IPS-NIHi7 (cell line): ENCODE measurements at regions not wholly inside any gene's neighbourhood (a gene's known extent, or its start where the extent isn't known, plus 50 kb on each side); places are given as distances from the start of the nearest gene placed in this dataset.
A peak's percentile ranks its signal among the peaks of the same experiment; 100 is the strongest.

Source experiments
- DNase-seq: peaks from one replicate; pipeline ENCODE4 v3.0.0; 2012; ENCODE audit warnings: mixed read lengths; ENCODE audit errors: extremely low spot score

DNA sequence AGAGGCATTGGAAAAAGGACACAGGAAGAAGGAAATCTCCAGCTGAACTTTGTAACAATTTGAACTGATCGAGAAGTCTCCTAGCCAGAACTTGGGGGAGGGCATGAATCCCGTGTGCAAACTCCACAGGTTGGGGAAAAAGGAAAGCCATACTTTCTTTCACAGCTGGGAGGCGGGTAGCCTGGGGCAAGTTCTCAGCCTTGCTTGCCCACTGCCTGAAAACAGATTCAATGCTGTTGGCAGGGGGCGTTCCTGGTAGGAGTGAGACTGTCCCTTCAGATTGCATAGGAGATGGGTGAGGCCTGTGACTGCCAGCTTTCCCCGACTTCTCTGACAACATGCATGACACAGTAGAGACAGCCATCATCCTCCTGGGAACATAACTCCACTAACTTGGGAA, 289.1 kb upstream of the PHF14 start:
- no peak for DNase-seq

DNA sequence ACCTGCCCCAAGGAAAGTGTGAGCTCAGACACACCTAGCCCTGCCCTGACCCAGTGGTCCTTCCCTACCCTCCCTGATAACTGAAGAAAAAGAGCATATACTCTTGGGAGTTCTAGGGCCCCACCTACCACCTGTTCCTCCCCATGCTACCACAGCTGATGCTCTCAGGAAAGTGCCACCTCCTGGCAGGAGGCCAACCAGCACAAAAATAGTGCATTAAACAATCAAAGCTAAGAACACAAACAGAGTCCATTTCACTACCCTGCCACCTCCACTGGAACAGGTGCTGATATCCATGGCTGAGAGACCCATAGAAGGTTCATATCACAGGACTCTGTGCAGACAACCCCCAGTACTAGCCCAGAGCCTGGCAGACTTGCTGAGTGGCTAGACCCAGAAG, 288.6 kb upstream of the PHF14 start:
- DNase-seq: no peak

DNA sequence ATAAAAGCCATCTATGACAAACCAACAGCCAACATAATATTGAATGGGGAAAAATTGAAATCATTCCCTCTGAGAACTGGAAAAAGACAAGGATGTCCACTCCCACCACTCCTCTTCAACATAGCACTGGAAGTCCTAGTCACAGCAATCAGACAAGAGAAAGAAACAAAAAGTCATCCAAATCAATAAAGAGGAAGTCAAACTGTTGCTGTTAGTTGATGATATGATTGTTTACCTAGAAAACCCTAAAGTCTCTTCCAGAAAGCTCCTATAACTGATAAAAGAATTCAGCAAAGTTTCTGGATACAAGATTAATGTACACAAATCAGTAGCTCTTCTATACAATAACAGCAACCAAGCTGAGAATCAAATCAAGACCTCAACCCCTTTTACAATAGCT, 285.1 kb upstream of the PHF14 start:
- DNase-seq: no peak

DNA sequence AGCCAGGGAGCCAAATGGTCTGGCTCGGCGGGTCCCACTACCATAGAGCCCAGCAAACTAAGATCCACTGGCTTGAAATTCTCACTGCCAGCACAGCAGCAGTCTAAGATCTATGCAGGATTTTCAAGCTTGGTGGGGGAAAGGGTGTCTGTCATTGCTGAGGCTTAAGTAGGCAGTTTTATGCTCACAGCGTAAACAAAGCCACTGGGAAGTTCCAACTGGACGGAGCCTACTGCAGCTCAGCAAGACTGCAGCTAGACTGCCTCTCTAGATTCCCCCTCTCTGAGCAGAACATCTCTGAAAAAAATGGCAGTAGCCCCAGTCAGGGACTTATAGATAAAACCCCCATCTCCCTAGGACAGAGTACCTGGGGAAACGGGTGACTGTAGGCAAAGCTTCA, 277.6 kb upstream of the PHF14 start:
- DNase-seq: no peak

DNA sequence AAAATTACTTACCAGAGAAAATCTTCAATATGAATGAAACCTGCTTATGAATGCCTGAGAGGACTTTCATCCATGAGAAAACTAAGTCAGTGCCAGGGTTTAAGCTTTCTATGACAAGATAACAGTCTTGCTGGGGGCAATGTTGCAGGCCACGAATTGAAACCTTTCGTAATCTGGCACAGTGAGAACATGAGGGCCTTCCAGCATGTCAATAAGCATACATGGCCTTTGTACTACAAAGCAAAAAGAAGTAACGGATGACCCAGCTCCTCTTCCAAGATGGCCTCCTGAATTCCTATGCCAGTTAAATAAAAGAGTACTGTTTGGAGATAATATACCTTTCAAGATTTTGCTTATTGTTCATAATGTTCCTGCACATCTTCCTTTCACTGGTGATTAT, 270.6 kb upstream of the PHF14 start:
- DNase-seq: no peak

DNA sequence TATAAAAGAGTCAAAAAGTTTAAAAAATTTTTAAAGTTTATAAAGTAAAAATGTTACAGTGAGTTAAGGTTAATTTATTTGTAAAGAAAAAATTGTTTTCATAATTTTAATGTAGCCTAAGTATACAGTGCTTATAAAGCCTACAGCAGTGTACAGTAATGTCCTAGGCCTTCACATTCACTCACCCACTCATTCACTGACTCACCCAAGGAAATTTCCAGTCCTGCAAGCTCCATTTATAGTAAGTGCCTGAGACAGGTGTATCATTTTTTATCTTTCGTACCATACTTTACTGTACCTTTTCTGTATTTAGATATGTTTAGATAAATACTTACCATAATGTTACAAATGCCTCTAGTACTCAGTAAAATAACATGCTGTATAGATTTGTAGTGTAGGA, 269.7 kb upstream of the PHF14 start:
- no peak for DNase-seq

DNA sequence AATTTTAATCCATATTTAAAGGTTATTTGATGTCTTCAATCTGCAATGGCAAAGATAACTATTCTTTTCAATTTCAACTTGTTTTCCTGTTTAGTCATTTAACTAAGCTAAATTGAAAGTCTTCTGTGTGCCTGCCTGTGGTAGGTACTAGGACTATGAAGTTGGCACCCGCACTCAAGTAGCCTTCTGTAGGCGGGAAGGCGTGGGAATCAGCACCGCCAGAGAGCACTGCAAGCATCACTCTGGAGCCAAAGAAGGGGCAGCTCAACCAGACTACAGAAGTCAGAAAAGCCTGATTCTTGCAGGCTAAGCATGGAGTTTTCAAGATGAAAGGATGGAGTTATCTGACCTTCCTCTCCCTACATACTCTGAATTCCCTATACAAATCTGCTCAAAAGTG, 269.0 kb upstream of the PHF14 start:
- no peak for DNase-seq

DNA sequence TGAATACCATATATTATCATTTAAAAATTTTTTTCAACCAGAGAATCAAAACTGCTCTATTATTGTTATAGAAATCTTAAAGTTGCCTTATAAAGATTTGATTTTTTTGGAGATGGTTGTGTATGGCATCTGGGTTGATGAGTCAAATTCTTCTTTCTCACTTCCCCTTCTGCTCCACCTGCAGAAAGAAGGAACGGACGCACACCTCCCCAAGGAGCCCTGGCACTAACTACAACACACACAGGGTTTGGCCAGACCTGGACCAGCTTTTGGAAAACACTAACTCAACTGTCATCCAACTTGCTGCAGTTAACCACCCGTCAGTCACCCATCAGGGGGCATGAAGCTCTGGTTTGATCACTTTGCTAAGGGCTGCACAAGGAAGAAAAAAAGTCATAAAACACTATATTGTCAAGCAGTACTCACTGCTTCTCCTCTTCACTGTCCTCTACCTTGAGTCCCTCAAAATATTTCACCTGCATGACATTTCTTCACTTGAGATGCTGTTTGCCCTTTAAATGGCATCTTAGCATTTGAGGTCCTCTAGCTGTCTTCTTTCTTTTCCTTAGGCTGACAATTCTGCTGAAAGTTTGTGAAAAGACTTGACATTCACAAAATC, 266.7 kb upstream of the PHF14 start:
- no peak for DNase-seq

DNA sequence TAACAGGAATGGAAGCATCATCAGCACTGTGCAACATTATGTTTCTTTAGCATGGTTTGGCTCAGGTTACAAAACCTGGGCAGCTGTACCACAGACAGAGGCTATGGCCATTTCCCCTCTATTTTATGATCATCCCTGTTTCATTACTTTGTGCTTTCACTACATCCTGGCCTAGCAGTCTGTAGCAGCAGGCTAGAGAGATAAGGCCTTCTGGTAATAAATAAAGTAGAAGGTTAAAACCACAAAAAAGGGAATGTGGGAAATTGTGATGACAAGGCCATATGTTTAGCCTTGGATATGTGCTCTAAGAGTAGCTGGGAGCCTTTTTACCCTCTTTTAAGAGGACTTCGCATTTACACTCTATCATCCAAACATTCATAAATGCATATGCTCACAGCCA, 266.2 kb upstream of the PHF14 start:
- DNase-seq: no peak

DNA sequence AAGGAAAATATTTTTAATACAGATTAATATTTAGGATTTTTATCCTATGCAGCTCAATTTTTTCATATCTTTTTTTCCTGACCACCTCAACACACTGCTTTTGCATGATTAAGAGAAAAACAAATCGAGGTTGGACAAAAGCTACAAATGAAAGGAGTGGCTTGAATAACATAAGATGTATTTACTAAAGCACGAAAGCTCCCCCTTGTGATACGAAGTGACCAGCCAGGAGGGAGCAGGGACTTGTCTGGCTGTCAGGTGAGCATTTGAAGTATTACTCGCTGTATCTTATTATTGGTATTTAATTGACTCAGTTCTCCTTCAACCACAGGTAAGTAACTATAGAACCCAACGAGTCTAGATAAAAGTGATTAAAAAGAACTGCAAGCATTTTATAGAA, 265.2 kb upstream of the PHF14 start:
- peak; percentile 49 for DNase-seq

DNA sequence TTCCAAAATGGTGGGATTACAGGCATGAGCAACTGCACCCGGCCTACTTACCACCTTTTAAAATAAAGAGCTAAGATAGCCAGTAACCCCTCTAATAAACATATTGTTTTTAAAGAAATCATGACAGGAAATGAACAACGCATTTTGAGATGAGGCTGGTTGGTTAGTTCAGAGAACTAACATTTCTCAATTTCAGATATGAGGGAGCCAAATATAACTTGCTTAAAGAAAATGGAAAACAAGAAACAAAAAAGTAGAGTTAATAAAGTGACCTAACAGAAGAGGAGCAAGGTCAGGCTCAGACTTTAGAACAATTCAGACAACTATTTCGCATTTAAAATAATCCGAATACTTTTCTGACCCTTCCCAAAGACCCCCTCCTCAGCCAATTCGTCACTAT, 254.9 kb upstream of the PHF14 start:
- DNase-seq: no peak

DNA sequence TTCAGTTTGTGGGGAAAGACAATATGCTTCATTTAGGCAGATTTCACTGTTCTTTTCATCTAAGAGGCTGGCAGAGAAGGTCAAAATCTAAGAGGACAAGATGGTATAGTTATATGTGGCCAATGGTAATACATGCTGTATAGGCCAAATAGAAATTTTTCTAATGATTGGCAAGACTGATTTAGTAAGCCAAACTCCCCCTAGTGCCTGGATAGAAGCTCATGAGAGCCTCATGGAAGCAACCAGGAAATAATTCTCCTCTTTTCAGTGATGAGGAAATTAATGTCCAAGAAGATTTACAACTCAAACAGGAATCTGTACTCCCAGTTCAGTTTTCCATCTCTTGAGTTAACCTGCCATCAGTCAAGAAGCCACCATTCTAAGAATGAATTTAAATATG, 253.6 kb upstream of the PHF14 start:
- no peak for DNase-seq

DNA sequence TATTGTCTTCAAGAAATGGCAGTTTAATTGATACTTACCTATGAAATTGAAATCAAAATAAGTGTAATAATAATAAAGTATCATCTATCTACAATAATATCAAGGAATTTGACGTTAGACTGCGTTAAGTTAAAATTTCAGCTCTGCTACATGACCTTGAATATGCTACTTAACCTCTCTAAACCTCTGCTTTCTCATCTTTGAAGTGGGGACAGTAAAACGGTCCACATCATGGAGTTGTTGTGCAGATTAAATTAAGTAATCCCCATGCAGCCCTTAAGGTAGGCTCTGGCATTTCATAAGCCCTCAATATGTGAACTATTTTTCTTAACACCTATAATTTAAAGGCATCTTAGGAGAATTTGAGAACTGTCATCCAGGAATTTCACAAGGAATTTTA, 252.4 kb upstream of the PHF14 start:
- DNase-seq: no peak

DNA sequence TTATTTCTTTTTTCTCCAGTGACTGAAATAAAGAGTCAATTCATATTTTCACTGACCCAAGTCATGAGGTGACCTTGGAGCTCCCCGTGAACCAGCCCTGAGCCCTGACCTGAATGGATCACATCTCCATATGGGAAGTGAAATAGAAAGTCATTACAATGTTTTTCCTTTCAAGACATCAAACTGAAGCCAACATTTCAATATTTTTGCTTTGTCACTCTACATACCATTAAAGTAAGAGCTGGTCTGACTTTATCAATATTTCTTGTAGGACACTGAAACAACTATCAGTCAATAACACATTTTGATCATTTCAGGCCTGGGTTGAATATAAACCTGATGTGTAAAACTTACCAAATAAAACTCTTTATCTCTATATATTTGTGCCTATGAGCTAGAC, 249.8 kb upstream of the PHF14 start:
- DNase-seq: no peak

DNA sequence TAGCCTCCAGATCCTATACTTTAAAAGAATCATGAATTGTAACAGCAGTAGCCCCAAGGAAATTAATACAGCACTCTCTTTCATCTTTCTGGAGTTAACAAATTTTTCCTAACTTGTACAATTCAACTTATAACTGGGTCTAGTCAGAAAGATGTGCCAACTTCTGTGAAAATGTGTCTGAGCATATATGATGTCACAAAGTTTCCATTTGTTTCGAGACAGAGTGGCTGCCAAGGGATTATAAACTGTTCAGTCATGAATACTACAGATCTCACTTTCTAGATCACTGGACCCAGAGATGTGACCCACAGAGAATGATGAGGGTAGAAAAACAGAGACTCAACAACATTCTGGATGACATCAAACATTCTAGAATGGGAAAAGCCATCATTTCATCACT, 249.2 kb upstream of the PHF14 start:
- DNase-seq: no peak

DNA sequence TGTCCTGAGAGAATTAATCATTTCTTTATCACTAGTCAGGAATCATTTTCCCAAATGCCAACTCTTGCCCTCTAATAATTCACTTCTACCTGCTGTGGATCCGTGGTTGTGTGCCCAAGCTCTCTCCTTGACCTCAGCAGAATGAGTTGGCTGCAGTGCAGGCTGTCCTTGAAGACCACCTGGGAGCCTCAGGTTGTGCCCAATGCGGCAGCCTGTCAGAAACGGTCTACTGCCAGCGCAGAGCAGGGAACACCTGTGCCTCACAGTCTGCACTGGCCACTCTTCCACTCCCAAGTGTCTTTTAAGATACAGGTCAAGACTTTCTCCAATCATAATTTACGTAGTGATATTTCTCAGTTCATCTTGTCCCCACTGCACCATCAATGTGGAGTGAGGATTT, 246.0 kb upstream of the PHF14 start:
- DNase-seq: no peak

DNA sequence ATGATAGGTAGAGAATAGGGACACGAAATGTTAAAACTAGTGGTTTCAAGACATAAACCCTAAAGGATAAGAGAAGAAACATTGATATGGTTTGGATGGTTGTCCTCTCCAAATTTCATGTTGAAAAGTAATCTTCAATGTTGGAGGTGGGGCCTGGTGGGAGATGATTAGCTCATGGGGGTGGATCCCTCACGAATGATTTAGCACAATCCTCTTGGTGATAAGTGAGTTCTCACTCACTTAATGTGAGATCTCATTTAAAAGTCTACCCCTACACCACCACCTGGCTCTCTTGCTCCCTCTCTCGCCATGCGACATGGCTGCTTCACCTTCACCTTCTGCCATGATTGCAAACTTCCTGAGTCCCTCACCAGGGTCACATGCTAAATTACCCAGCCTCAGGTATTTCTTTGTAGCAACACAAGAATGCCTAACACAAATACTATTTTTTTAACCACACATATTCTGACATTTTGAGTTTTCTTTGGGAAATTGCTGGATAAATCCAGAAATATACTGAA, 242.4 kb upstream of the PHF14 start:
- DNase-seq: no peak

DNA sequence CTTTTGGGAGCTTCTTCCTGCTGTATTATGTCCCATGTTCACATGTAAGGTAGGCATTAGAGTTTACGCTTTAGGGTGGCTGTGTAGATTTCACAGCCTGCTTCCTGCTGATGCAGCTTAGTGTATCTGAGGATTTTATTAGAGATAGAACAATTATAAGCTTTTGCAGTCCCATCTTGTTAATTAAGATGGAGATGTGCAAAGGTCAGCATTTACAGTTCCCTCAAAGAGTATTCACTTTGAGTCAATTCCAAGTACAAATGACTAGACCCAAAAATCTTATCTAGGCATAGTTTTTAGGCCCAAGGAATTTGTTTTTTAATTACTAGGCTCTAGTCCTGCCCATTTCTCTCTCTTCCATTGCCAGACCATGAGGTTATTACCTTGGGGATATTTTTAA, 239.9 kb upstream of the PHF14 start:
- DNase-seq: no peak

DNA sequence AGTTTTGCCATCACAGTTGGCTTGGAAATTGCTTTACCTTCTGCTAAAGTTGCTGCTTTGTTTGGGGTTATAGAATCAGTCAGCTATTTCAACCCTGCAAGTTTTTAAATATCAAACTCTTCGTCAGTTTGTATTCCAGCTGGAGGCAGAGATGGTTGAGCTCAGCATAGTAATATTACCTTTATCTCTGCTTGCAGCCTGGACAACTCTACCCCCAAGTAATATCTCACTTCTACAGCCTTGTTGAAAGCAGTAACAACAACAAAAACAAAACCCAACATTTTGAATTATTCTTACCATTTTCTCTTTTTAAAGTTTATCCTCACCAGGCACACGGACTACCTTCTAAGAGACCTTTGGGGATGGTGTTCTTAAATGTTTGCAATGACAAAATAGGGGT, 239.1 kb upstream of the PHF14 start:
- no peak for DNase-seq

DNA sequence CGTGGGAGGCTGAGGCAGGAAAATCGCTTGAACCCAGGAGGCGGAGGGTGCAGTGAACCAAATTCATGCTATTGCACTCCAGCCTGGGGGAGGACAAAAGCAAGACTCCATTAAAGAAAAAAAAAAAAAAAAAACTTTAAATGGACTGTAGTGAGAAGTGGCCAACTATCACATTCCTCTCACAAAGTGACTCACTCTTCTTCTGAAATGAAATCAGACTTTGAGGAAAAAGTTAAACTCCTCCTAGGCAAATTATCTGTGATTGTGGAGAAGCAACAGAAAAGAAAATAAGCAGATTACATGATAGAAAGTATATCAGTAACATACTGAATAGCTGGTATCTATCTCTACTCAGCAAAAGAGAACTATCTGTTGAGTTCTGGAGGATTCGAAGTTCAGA, 234.3 kb upstream of the PHF14 start:
- no peak for DNase-seq

DNA sequence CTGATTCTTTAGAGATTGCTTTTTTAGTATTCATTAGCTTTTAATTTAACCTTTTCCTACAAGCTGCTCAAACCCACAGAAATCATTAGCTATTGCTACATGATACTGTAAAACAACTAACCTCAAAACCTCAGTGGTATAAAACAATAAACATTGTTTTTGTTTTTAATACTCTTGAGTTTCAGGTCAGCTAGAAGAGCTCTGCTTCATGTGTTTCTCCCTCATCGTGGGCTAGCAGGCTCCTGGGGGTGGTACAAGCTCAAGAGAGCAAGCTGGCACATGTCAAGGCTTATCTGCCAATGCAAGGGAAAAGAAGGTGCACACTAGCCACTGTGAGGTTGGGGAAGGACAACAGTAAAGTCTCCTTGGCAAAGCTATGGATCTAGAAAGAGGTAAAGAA, 232.9 kb upstream of the PHF14 start:
- no peak for DNase-seq

DNA sequence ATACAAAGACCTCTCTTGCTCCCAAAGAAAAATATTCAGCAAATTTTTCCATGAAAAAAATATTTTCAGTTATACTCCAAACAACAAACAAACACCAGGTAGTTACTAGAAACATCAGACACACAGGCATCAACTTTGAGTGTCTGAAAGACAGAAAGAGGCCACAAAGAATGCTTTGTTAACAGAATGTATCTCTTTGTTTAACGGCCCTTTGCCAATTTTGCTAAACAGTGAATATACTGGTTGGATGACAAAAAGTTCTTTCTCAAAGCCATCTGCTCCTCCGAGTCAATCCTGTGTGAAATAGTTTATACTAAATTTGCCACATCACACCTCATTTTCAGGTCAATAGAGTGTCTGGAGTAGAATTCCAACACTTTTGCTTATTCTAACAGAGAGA, 216.7 kb upstream of the PHF14 start:
- DNase-seq: no peak

DNA sequence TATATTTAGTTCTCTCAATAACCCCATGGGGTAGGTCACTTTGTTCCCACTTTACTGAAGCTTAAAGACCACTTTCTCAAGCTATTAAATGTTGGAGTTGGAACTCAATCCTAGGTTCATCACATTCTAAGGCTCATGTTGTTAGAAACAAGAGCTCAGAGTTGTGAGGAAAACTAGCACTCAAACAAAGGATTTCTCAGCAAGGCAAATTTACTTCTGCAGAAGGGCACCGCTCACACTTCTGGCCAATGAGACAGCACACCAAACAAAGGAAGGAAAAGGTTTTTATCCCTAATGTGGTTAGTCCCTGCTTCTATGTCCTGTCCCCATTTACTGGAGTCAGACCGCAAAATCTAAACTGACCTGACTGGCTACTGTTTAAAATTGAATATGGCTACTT, 214.6 kb upstream of the PHF14 start:
- DNase-seq: no peak

DNA sequence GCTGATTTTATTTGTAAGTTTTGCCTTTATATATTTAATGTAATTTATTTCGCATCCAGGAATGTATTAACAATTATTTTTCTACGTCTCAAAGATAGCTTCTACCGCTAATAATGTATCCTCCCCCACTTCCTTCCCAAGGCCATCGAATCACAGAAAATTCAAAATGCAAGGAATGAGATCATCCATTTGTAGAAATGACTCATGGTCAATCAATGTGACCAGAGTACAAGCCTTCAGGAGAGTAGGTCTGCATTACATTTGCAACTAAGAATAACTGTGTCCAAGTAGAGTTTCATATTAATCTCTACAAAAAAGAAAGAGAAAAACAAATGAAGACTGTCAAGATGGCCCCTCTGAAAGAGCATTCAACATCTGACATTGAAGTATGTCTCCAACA, 205.9 kb upstream of the PHF14 start:
- no peak for DNase-seq

DNA sequence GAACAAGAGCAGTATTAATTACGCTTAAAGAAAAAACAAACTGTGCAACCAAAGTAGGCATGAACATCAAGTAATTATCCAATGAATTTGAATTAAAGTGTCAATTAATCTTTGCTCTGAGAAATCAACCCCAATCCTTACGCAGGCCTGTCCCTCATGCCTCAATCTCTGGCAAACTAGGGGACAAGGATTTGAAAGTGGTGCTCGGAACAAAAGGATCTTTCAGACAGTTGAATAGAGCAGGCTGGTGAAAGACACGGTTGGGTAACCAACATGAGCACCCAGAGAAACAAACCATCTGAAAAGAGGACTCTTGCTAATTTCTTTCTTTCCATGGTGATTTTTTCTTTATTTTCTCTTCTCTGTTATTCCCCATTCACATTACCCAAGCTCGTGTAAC, 203.5 kb upstream of the PHF14 start:
- no peak for DNase-seq
